C4-2B (cell line): ENCODE measurements at regions not wholly inside any gene's neighbourhood (a gene's known extent, or its start where the extent isn't known, plus 50 kb on each side); places are given as distances from the start of the nearest gene placed in this dataset.

ENCODE experiments used
- H3K27ac ChIP-seq: fragments of 450-650 bp; 2 replicates; pipeline ENCODE4 v1.5.1; 2017
- CTCF ChIP-seq: fragments of 450-650 bp; conservative IDR thresholded peaks from 2 replicates; pipeline ENCODE4 v1.5.1; 2017; ENCODE audit warnings: mild to moderate bottlenecking
- ZFX ChIP-seq: fragments of 450-650 bp; IDR thresholded peaks from 2 replicates; pipeline ENCODE4 v1.6.1; 2017

DNA sequence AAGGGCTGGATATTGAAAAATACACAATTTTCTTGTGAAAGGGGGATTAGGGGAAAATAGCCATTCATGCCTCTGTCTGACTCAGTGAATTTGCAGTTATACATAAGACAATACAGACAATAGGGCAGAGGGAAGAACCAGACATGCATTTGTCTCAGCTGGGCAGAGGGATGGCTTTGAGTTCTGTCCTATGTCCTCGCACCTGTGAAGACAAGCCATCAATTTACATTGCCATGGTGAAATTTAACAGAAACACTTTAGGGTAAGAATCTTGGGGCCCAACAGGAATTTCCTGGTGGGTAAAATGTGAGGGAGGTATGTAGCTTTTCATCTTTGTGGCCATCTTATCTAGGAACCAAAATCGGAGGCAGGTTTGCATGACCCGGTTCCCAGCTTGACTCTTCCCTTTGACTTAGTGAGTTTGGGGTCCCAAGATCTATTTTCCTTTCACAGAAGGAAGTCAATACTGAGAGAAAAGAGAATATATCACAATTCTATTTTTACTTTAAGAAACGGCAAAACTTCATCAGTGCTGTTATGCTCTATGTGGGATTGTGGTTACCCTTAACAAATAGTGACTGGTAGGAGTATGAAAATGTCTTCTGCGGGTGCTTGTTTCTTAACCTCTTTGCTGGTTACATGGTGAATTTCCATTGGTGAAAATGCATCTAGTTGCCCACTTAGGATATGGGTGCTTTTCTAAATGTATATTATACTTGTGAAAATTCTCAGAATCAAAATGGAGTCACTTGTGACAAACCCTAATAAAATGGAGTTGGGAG is 221.8 kb downstream of the SPP2 start:
- TF ChIP-seq ZFX (no peak), CTCF (no peak)

GRCh38 chr2:234271338-234271737 is 220.8 kb downstream of the SPP2 start:
- H3K27ac ChIP-seq = no peak overlapping the region
- TF ChIP-seq CTCF (no peak), ZFX (no peak)

More for the DNA sequence above, 221.8 kb downstream of the SPP2 start:
- no peak overlapping the region for H3K27ac ChIP-seq

DNA sequence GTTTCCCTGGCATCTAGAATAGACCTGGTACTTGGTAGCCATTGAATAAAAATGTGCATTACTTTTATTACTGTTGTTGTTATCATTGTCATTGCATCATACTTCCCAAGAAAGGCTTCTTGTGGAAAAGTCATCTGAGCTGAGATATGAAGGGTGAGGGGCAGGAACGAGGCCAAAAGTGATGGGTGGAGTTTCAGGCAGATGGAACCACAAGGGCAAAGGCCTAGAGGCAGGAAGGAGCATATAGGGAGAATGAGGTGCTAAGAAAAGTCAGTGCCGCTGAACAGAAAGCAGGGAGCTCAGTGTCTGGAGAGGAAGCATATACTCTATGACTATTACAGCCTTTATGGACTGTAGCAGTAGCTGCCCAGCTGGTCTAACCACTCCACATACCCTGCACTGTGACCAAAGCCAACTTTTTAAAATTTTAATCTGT is 219.3 kb downstream of the SPP2 start:
- TF ChIP-seq ZFX (no peak), CTCF (no peak)
- H3K27ac ChIP-seq = no peak overlapping the region

DNA sequence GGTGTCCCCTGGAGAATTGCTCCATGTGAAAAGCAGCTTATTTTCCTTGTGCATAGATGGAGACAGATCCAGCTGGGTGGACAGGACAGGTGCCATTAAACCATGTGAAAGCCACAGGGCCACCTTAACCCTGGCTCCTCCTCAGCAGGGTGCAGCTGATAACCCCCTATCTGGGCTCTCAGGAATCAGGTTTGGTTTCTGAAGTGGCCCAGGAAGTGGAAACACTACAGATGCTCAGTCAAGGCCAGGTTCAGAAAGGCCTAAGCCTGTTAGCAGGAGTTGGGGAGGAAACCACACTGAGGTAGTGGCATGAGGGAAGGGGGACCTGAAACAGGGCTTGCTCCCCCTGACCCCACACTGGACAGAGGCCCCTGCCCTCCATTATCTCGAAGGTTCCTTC is 217.0 kb downstream of the SPP2 start:
- TF ChIP-seq ZFX (no peak), CTCF (no peak)

DNA sequence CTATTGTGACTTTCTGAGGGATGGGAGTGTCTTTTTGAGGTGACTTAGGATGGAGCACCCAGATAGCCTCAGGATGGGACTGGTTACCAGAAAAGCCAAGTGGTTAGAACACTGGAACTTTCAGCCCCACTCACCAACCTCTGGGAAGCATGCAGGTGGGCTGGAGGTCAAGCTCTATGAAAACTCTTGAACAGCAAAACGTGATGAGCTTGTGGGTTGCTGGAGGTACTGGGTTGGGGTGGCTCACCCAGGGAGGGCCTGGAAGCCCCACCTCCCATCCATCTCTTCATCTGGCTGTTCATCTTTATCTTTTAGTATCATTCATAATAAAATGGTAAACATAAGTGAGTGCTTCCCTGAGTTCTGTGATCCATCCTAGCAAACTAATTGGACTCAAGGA is 216.4 kb downstream of the SPP2 start:
- H3K27ac ChIP-seq = no peak overlapping the region
- TF ChIP-seq CTCF = no peak
- TF ChIP-seq ZFX = no peak

More for the DNA sequence above, 217.0 kb downstream of the SPP2 start:
- H3K27ac ChIP-seq = no peak overlapping the region

DNA sequence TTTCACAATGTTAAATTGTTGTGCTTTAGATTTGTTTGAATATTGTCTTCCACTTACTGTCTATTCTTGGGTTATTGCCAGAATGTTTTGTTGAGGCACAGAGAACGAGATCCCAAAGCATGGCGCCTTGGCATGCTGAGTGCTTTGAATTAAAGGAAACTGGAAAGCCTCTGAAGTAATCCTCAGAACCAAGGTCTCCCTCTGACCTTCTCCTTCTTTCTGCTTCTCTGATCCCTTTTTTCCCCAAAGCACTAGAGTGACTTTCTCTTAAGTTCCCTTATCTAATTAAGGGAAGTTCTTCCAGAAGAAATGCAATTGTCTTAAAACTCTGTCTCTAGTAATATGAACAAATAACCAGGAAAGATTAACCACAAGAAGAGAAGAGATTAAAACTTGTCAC is 214.7 kb downstream of the SPP2 start:
- H3K27ac ChIP-seq = no peak overlapping the region
- TF ChIP-seq CTCF (no peak), ZFX (no peak)

DNA sequence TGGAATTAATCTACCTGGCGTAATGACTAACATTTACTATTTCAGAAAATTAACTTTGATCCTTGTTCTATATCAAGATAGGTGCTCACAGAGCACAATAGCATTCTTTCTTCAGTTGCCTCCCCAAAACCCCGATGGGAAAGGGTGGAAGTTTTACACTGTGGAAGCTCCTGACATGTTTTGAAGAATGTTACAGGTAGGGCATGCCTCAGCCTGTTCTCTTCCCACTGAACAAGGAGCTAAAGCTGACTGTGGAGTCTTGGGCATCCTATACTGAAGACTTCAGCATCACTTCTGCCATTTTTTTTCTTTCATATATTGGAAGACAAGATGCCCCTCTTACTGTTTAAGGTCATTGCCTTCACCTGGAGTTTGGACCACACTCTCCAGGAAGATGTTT is 211.2 kb downstream of the SPP2 start:
- no peak overlapping the region for H3K27ac ChIP-seq
- no peak for TF ChIP-seq ZFX
- no peak for TF ChIP-seq CTCF
